Rectal smooth muscle tissue (tissue), 1 donor: ENCODE measurements at regions not wholly inside any gene's neighbourhood (a gene's known extent, or its start where the extent isn't known, plus 50 kb on each side); places are given as distances from the start of the nearest gene placed in this dataset.

Experiments used
- H3K27ac ChIP-seq: one replicate; pipeline ENCODE4 v1.7.0; 2013; ENCODE audit warnings: low read depth, low read length, inconsistent platforms
- H3K27me3 ChIP-seq: one replicate; pipeline ENCODE4 v1.7.0; 2013; ENCODE audit warnings: low read length; ENCODE audit not compliant: control insufficient read depth, insufficient read depth
- H3K36me3 ChIP-seq: one replicate; pipeline ENCODE4 v1.7.0; 2013; ENCODE audit warnings: low read length; ENCODE audit not compliant: control insufficient read depth, insufficient read depth
- H3K4me1 ChIP-seq: one replicate; pipeline ENCODE4 v1.7.0; 2013; ENCODE audit warnings: low read length; ENCODE audit not compliant: control insufficient read depth, insufficient read depth
- H3K4me3 ChIP-seq: one replicate; pipeline ENCODE4 v1.7.0; 2013; ENCODE audit warnings: low read length
- H3K9ac ChIP-seq: one replicate; pipeline ENCODE4 v1.7.0; 2013; ENCODE audit warnings: low read length

- no peak overlapping the region for H3K9ac ChIP-seq
- peaks cover 2% of the 10 kb centered on the region for H3K4me1 ChIP-seq
- no peak overlapping the region for H3K4me3 ChIP-seq
- H3K27me3 ChIP-seq = no peaks in the 10 kb centered on the region
- H3K27ac ChIP-seq = no peak overlapping the region
- H3K36me3 ChIP-seq = no peaks in the 10 kb centered on the region
Measured at GRCh38 chr2:10964052-10964790, 52.5 kb downstream of the KCNF1 start.

GRCh38 chr2:10965241-10965843 lies 53.6 kb downstream of the KCNF1 start:
- Histone ChIP-seq H3K36me3 (no peaks in the 10 kb centered on the region), H3K9ac (no peak overlapping the region), H3K4me1 (peaks cover 2% of the 10 kb centered on the region), H3K27me3 (no peaks in the 10 kb centered on the region), H3K27ac (no peak overlapping the region), H3K4me3 (no peak overlapping the region)

GRCh38 chr2:10966056-10966455 lies 54.3 kb downstream of the KCNF1 start:
- no peak overlapping the region for H3K27ac ChIP-seq
- H3K4me1 ChIP-seq = peaks cover 2% of the 10 kb centered on the region
- H3K27me3 ChIP-seq = no peaks in the 10 kb centered on the region
- H3K36me3 ChIP-seq = no peaks in the 10 kb centered on the region
- no peak overlapping the region for H3K9ac ChIP-seq
- H3K4me3 ChIP-seq = no peak overlapping the region

GRCh38 chr2:10966741-10967140 lies 55.0 kb downstream of the KCNF1 start:
- Histone ChIP-seq H3K4me3 (no peak overlapping the region), H3K36me3 (no peaks in the 10 kb centered on the region), H3K4me1 (peaks cover 2% of the 10 kb centered on the region), H3K9ac (no peak overlapping the region), H3K27me3 (no peaks in the 10 kb centered on the region), H3K27ac (no peak overlapping the region)

GRCh38 chr2:10968176-10968575 lies 56.4 kb downstream of the KCNF1 start:
- Histone ChIP-seq H3K36me3 (no peaks in the 10 kb centered on the region), H3K4me1 (peaks cover 2% of the 10 kb centered on the region), H3K4me3 (no peak overlapping the region), H3K27me3 (no peaks in the 10 kb centered on the region), H3K9ac (no peak overlapping the region), H3K27ac (no peak overlapping the region)

GRCh38 chr2:10970666-10971065 lies 58.9 kb downstream of the KCNF1 start:
- Histone ChIP-seq H3K36me3 (no peaks in the 10 kb centered on the region), H3K27ac (no peak overlapping the region), H3K9ac (no peak overlapping the region), H3K27me3 (no peaks in the 10 kb centered on the region), H3K4me1 (no peaks in the 10 kb centered on the region), H3K4me3 (no peak overlapping the region)

GRCh38 chr2:10971161-10971887 lies 59.6 kb downstream of the KCNF1 start:
- H3K36me3 ChIP-seq = no peaks in the 10 kb centered on the region
- H3K4me1 ChIP-seq = no peaks in the 10 kb centered on the region
- H3K4me3 ChIP-seq = no peak overlapping the region
- no peak overlapping the region for H3K27ac ChIP-seq
- H3K9ac ChIP-seq = no peak overlapping the region
- no peaks in the 10 kb centered on the region for H3K27me3 ChIP-seq

- Histone ChIP-seq H3K4me3 (no peak overlapping the region), H3K9ac (no peak overlapping the region), H3K4me1 (no peaks in the 10 kb centered on the region), H3K27me3 (no peaks in the 10 kb centered on the region), H3K36me3 (no peaks in the 10 kb centered on the region), H3K27ac (no peak overlapping the region)
Measured at GRCh38 chr2:10971888-10972260, 60.1 kb downstream of the KCNF1 start.

- no peaks in the 10 kb centered on the region for H3K4me1 ChIP-seq
- H3K9ac ChIP-seq = no peak overlapping the region
- H3K27me3 ChIP-seq = no peaks in the 10 kb centered on the region
- H3K27ac ChIP-seq = no peak overlapping the region
- H3K4me3 ChIP-seq = no peak overlapping the region
- H3K36me3 ChIP-seq = no peaks in the 10 kb centered on the region
Measured at GRCh38 chr2:10972683-10973433, 61.1 kb downstream of the KCNF1 start.

- H3K9ac ChIP-seq = no peak overlapping the region
- no peaks in the 10 kb centered on the region for H3K27me3 ChIP-seq
- no peak overlapping the region for H3K4me3 ChIP-seq
- H3K27ac ChIP-seq = no peak overlapping the region
- no peaks in the 10 kb centered on the region for H3K36me3 ChIP-seq
- no peaks in the 10 kb centered on the region for H3K4me1 ChIP-seq
Measured at GRCh38 chr2:10973766-10974165, 62.0 kb downstream of the KCNF1 start.

- Histone ChIP-seq H3K4me3 (no peak overlapping the region), H3K9ac (no peak overlapping the region), H3K27ac (no peak overlapping the region), H3K36me3 (no peaks in the 10 kb centered on the region), H3K4me1 (no peaks in the 10 kb centered on the region), H3K27me3 (no peaks in the 10 kb centered on the region)
Measured at GRCh38 chr2:10977003-10977402, 65.3 kb downstream of the KCNF1 start.

- Histone ChIP-seq H3K4me3 (no peak overlapping the region), H3K36me3 (no peaks in the 10 kb centered on the region), H3K4me1 (no peaks in the 10 kb centered on the region), H3K27me3 (no peaks in the 10 kb centered on the region), H3K27ac (no peak overlapping the region), H3K9ac (no peak overlapping the region)
Measured at GRCh38 chr2:10977621-10978020, 65.9 kb downstream of the KCNF1 start.
